ENCODE measurements at regions not wholly inside any gene's neighbourhood (a gene's known extent, or its start where the extent isn't known, plus 50 kb on each side); places are given as distances from the start of the nearest gene placed in this dataset.
"Not testable (repeated sequence)": the region's sequence is repeated elsewhere in the genome, so short reads cannot be mapped to it uniquely, and the experiment has no call there.

DNA sequence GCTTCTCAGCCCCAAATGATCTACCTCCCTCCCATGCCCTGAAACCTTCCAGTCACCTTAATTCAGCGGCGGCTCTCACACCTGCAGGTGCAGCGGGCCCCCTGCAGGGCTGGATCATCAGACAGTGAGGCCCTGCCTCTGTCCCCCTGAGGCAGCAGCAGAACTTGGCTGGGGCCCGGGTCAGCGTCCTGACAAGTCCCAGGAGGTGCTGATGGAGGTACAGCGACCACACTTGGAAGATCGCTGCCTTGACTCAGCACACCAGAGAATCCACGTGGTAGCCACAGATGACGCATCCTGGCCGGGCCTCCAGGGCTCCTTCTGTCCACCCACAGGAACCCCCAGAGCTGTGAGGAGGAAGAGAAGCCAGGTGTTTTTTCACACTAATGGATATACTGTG is 116.4 kb upstream of the THBS2 start:
- in situ Hi-C loops (cut with MboI; ENCODE audit: low sequenced_read_pairs), result no loop called here

DNA sequence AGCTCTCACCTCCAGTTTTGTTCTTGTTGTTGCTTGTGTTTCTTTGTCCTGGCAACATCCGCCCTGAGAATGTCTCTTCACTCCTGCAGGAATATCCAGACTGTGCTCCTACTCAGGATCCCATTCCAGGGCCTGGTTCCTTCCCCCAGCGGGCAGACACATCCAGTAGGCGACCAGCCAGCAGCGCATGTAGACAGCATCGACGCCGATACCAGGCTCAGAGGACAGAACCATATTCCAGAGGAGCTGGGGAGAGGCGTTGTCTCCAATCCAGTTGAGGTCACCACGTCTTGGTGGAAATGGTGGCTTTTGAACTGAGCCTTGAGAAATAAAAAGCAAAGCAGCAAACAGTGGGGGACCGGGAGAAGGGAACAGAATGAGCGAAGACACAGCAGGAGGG is 114.6 kb upstream of the THBS2 start:
- in situ Hi-C loops (cut with MboI; ENCODE audit: low sequenced_read_pairs), result no loop called here
- Histone ChIP-seq H3K27me3 (ENCODE audit: low read depth) (no peaks in the 10 kb centered on the region), H3K4me3 (no peak overlapping the region), H3K36me3 (replicated peaks) (no peaks in the 10 kb centered on the region), H3K4me1 (no peaks in the 10 kb centered on the region), H3K9me3 (no peaks in the 10 kb centered on the region)
- no peak for DNase-seq (ENCODE audit: low spot score in 2 of 2)

More for the DNA sequence above, 116.4 kb upstream of the THBS2 start:
- Histone ChIP-seq H3K36me3 (replicated peaks) (no peaks in the 10 kb centered on the region), H3K4me1 (no peaks in the 10 kb centered on the region), H3K4me3 (no peak overlapping the region), H3K27me3 (ENCODE audit: low read depth) (no peaks in the 10 kb centered on the region), H3K9me3 (no peaks in the 10 kb centered on the region)
- no peak for DNase-seq (ENCODE audit: low spot score in 2 of 2)

DNA sequence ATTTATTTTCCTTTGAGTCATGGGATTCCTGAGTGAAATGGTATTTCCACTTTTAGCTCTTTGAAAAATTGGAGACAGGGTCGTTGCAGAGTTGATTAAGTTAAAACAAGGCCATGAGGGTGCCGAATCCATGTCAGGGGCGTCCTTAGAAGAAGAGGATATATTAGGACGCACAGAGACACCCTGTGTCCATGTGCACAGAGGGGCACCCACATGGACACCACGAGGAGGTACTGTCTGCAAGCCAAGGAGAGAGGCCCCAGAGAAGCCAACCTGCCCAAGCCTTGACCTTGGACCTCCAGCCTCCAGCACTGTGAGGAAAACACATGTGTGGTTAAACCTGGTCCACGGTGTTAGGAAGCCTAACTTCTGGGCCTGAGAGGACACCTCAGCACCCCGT is 113.9 kb upstream of the THBS2 start:
- no peak overlapping the region for H3K4me3 ChIP-seq
- no peaks in the 10 kb centered on the region for H3K36me3 ChIP-seq (replicated peaks)
- no peaks in the 10 kb centered on the region for H3K9me3 ChIP-seq
- H3K4me1 ChIP-seq, result no peaks in the 10 kb centered on the region
- in situ Hi-C loops (cut with MboI; ENCODE audit: low sequenced_read_pairs), result no loop called here
- no peaks in the 10 kb centered on the region for H3K27me3 ChIP-seq (ENCODE audit: low read depth)
- no peak for DNase-seq (ENCODE audit: low spot score in 2 of 2)

DNA sequence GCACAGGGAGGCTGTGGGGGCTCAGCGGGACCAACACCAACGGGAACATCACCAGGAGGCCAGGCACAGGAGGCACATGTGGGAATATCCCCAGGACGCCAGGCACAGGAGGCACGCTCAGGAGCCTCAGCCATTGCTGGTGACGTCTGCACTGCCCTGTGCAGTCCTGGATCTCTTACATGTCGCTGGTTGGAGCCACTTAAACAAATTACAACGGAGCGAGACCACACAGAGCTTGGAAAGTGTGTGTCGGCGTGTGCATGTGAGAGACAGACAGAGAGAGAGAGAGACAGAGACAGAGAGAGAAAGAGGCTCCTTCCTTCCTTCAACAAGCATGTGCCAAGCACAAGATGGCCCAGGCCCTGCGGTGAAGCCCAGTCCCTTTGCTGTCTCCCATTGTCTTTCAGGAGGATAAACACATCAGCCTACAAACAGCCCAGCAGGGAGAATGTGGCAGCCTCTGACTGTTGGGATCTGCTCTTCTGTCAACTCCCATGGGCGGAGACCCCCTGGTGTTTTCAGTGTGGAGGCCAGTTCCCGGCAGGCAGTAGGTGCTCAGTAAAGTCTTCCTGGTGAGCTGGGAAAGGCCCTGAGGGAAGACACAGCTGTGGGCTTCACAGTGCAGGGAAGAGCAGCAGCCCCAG is 112.7 kb upstream of the THBS2 start:
- no peaks in the 10 kb centered on the region for H3K36me3 ChIP-seq (replicated peaks)
- in situ Hi-C loops (cut with MboI; ENCODE audit: low sequenced_read_pairs), result no loop called here
- no peaks in the 10 kb centered on the region for H3K27me3 ChIP-seq (ENCODE audit: low read depth)
- H3K4me1 ChIP-seq, result no peaks in the 10 kb centered on the region
- H3K9me3 ChIP-seq, result no peaks in the 10 kb centered on the region
- no peak for DNase-seq (ENCODE audit: low spot score in 2 of 2)
- H3K4me3 ChIP-seq, result no peak overlapping the region

DNA sequence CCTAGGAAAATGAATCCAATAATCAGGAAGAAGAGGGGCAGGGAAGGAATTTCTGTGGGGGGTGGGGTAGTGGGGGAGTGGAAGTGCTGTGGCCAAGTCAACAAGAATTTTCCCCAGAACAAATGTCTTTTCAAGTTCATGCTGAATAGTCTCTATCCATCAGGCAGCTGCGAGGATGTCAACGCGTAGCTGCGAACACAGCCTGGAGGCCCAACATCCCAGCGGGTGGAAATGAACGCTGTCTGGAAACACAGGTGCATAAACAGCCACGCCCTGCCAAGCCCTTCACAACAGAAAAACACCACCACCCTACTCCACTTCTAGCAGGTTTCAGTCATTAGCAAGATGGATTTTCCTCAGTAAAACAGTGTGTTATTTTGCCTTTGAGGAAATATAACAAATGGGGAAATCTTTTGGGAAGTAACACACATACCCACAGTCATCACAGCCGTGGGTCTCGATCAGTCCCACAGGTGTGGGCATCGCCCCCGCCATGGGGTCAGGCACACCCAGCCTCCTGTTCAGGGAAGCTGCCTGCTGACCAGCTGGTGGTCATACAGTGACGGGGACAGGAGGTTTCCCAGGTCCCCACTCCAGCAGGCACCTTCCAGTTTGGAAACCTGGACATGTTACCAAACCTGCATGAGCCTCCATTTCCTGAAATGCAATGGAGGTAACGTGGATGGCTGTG is 112.1 kb upstream of the THBS2 start:
- Histone ChIP-seq H3K9me3 (no peaks in the 10 kb centered on the region), H3K4me1 (no peaks in the 10 kb centered on the region), H3K4me3 (no peak overlapping the region), H3K27me3 (ENCODE audit: low read depth) (no peaks in the 10 kb centered on the region), H3K36me3 (replicated peaks) (no peaks in the 10 kb centered on the region)
- no peak for DNase-seq (ENCODE audit: low spot score in 2 of 2)
- in situ Hi-C loops (cut with MboI; ENCODE audit: low sequenced_read_pairs), result no loop called here

DNA sequence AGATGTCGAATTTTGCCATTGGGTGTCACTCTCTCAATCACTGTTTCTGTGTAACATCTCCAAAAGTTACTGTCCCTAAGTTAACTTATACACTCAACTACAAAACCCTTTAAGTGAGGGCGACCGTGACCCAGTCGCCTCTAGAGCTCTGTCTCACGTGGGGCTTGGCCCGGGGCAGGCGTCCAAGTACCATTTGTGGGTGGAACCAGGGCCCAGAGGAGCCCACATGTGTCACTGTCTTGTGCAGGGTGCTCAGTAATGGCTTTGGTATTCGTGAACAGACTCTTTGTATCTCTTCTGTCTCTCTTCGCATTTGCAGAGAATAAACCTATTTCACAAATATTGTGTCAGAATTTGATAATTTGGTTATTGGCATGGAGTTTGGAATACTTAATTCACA is 109.9 kb upstream of the THBS2 start:
- Histone ChIP-seq H3K4me3 (no peak overlapping the region), H3K4me1 (no peaks in the 10 kb centered on the region), H3K36me3 (replicated peaks) (no peaks in the 10 kb centered on the region), H3K27me3 (ENCODE audit: low read depth) (no peaks in the 10 kb centered on the region), H3K9me3 (no peaks in the 10 kb centered on the region)
- DNase-seq (ENCODE audit: low spot score in 2 of 2), result no peak
- in situ Hi-C loops (cut with MboI; ENCODE audit: low sequenced_read_pairs), result no loop called here

DNA sequence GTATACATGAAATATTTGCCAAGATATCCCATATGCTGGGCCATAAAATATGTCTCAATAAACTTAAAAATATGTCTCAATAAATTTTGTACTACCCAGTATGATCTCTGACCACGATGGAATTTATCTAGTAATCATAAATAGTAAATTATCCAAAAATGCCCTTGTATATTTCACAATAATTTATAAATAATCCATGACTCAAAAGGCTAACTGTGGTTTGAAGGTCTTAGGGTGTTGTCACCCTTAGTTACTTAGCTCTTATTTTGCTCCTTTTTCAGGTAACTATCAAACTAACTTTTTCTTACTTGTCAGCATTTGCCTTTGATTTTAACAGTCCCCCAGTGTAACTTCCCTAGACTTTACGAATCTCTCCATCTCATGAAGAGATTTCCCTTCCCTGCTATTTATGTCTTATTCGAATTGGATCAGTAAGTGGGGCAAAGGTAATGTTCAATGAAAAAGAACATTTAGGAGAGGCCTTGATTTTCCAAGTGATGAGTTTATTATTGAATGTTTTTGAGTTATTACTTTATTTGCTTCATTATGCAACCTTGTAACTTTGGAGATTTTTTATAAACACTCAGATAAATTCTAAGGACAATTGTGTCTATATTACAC is 109.0 kb upstream of the THBS2 start:
- no peaks in the 10 kb centered on the region for H3K27me3 ChIP-seq (ENCODE audit: low read depth)
- no peaks in the 10 kb centered on the region for H3K9me3 ChIP-seq
- H3K36me3 ChIP-seq (replicated peaks), result no peaks in the 10 kb centered on the region
- no peak for DNase-seq (ENCODE audit: low spot score in 2 of 2)
- no peak overlapping the region for H3K4me3 ChIP-seq
- in situ Hi-C loops (cut with MboI; ENCODE audit: low sequenced_read_pairs), result no loop called here
- no peaks in the 10 kb centered on the region for H3K4me1 ChIP-seq

DNA sequence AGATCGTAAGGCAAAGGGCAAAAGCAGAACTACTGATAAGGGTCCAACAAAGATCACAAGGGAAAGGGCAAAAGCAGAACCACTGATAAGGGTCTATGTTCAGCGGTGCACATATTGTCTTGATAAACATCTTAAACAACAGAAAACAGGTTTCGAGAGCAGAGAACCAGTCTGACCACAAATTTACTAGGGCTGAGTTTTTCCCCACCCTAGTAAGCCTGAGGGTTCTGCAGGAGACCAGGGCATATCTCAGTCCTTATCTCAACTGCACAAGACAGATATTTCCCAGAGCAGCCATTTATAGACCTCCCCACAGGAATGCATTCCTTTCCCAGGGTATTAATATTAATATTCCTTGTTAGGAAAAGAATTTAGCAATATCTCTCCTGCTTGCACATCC is 101.4 kb upstream of the THBS2 start:
- H3K4me1 ChIP-seq; H3K9me3 ChIP-seq; DNase-seq (ENCODE audit: low spot score in 2 of 2); H3K27me3 ChIP-seq (ENCODE audit: low read depth); H3K36me3 ChIP-seq (replicated peaks); H3K4me3 ChIP-seq; in situ Hi-C loops (cut with MboI; ENCODE audit: low sequenced_read_pairs): not testable (repeated sequence)

DNA sequence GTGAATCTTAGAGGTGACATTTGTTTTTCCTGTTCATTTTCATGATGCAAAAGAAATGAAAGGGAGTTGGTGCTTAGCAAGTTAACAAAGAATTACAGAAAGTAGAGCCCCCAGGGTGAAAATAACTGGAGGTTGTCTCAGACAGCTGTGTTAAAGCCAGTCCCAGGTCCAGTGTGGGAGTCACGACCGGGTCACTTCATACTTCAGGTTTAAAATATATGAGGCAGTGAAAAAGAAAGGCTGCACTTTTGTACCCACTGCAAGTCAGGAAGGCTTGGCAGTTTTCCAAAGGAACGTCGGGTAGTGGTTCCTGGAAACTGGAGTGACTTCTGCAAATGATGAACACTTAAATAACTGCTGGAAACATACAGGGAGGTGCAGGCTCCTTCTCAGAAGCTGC is 91.5 kb upstream of the THBS2 start:
- Histone ChIP-seq H3K4me3 (no peak overlapping the region), H3K27me3 (ENCODE audit: low read depth) (no peaks in the 10 kb centered on the region), H3K36me3 (replicated peaks) (no peaks in the 10 kb centered on the region), H3K9me3 (no peaks in the 10 kb centered on the region), H3K4me1 (no peaks in the 10 kb centered on the region)
- in situ Hi-C loops (cut with MboI; ENCODE audit: low sequenced_read_pairs), result no loop called here
- DNase-seq (ENCODE audit: low spot score in 2 of 2), result no peak

DNA sequence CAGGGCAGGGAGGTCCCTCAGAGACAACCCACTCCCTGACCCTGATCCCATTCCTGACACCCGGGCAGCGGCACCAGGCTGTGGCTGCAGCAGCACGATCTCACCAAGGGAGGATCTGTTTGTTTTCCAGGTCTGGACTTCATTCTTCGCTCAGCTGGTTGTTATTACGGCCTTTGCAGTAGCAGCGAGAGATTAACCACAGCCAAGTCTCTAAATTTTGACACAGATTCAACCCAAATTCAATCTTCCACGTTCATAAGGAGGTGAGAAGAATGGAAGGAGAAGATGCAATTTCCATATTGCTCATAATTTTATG is 91.1 kb upstream of the THBS2 start:
- Histone ChIP-seq H3K4me1 (no peaks in the 10 kb centered on the region), H3K9me3 (no peaks in the 10 kb centered on the region), H3K36me3 (replicated peaks) (no peaks in the 10 kb centered on the region), H3K4me3 (no peak overlapping the region), H3K27me3 (ENCODE audit: low read depth) (no peaks in the 10 kb centered on the region)
- in situ Hi-C loops (cut with MboI; ENCODE audit: low sequenced_read_pairs), result no loop called here
- no peak for DNase-seq (ENCODE audit: low spot score in 2 of 2)

DNA sequence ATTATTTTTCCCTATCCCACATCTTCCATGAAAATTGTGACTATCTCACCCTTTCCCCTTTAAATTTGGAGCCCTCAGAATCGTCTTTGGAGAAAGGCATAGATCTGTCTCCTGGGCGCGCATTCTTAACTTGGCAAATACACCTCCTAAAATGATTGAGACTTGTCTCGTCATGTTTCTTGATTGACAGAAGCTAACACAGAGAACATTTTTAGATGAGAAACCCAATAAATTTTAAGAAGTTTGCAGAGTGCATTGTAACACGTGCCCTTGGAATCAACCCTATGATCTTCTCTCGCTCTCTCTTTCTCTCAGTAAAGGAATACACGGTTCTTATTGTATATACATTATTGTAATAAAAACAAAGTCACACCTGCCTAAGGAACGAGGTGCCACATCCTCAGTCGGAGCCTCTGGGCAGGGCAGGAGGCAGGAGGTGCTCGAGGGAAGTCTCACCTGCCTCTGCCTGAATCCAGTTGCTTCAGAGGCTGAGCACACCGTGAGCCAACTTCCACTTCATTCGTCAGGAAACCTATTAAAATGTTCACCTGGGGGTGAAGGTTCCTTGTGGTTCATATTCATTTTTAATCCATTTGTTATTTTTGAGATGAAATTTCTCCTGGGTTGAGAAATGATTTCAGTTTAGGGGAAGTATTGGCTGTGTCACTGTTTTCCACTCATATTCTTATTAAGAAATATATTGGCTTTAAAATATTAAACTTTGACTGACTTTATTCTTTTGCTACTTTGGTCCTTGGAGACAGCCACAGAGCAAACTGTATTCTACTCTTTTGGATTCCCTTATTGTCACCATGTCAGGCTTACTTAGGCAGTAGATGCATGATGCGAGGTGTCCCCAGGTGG is 90.5 kb upstream of the THBS2 start:
- no peak for DNase-seq (ENCODE audit: low spot score in 2 of 2)
- Histone ChIP-seq H3K36me3 (replicated peaks) (no peaks in the 10 kb centered on the region), H3K4me3 (no peak overlapping the region), H3K9me3 (no peaks in the 10 kb centered on the region), H3K27me3 (ENCODE audit: low read depth) (no peaks in the 10 kb centered on the region), H3K4me1 (no peaks in the 10 kb centered on the region)
- in situ Hi-C loops (cut with MboI; ENCODE audit: low sequenced_read_pairs), result no loop called here

DNA sequence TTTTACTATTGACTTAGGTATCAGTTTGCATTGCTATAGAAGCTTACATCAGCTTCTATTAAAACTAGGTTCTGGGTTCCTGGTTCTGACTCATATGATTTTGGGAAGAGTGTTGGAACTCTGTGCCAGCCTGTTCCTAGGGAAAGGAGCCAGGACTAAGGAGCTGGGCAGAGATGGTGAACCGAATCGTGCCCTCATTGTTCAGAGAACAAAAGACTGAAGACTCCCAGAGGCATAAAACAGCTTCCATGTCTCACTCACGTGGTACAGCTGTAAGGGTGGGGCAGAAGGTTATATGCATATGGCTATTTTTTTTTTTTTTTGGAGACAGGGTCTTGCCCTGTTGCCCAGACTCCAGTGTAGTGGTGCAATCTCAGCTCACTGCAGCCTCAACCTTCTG is 89.1 kb upstream of the THBS2 start:
- no peak for DNase-seq (ENCODE audit: low spot score in 2 of 2)
- Histone ChIP-seq H3K27me3 (ENCODE audit: low read depth) (no peaks in the 10 kb centered on the region), H3K4me3 (no peak overlapping the region), H3K36me3 (replicated peaks) (no peaks in the 10 kb centered on the region), H3K9me3 (no peaks in the 10 kb centered on the region), H3K4me1 (no peaks in the 10 kb centered on the region)
- in situ Hi-C loops (cut with MboI; ENCODE audit: low sequenced_read_pairs), result no loop called here

DNA sequence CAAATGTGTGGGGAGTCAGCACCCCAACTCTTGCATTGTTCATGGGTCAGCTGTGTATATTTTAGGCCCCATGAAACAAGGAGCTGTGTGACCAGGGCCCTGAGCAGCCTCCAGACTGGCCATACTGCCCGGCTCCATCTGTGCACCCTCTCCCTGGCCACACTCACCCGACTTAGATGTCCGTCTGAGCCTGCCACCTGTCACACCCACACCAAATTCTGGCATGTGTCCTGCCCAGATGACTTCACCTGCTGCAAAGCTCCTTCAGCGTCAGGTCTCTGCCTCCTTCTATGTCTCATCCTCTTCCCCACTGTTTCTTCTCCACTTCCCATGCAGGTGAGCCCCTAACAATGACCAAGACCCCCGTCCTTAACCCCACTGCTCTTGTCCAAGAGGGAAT is 88.1 kb upstream of the THBS2 start:
- H3K27me3 ChIP-seq (ENCODE audit: low read depth), result no peaks in the 10 kb centered on the region
- no peak for DNase-seq (ENCODE audit: low spot score in 2 of 2)
- no peaks in the 10 kb centered on the region for H3K9me3 ChIP-seq
- H3K4me3 ChIP-seq, result no peak overlapping the region
- H3K4me1 ChIP-seq, result peaks cover 3% of the 10 kb centered on the region; the same call in 1 of the 2 replicates
- H3K36me3 ChIP-seq (replicated peaks), result no peaks in the 10 kb centered on the region
- in situ Hi-C loops (cut with MboI; ENCODE audit: low sequenced_read_pairs), result no loop called here

DNA sequence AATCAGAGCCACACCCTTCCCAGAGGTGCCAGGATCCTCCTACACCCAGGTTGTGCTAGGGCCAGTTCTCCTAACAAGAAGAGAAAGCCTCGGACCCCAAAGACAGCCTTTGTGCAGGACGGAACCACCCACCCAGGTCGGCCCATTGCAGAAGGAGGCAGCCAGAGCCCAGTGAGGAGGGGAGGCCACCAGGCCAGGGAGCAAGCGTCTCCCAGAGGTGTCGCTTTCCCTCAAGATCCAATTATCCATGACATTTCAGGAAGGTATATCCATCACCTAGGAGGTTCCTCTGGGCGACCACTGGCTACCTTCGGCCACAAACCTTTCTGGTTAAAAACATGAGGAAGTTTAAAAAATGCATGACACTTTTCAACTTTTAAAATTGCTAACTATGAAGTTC is 87.4 kb upstream of the THBS2 start:
- H3K36me3 ChIP-seq (replicated peaks), result no peaks in the 10 kb centered on the region
- H3K27me3 ChIP-seq (ENCODE audit: low read depth), result no peaks in the 10 kb centered on the region
- no peak for DNase-seq (ENCODE audit: low spot score in 2 of 2)
- H3K9me3 ChIP-seq, result no peaks in the 10 kb centered on the region
- in situ Hi-C loops (cut with MboI; ENCODE audit: low sequenced_read_pairs), result no loop called here
- H3K4me3 ChIP-seq, result no peak overlapping the region
- H3K4me1 ChIP-seq, result peaks cover 6% of the 10 kb centered on the region
